ENCODE measurements at regions not wholly inside any gene's neighbourhood (a gene's known extent, or its start where the extent isn't known, plus 50 kb on each side); places are given as distances from the start of the nearest gene placed in this dataset.

DNA sequence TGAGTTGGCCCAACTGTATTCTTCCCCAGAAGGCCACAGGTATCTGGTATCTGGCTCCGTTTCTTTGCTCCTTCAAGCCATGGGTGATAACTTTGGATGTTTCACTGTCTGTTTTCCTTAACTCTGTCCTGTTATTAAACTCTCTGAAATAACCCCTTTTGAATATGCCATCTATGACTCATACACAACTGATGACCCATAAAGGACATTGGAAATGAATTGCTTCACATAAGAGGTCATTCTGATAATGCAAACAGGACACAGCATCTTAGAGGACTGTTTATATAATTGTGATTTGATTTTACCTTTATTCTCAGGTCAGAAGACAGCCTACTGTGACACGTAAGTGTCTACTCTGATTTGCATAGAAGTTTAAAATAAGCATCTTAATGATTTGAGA lies 227.7 kb downstream of the VEGFC start:
- DNase-seq (ENCODE audit: low read depth): no peak
- no peak overlapping the region for H3K4me3 ChIP-seq (ENCODE audit: control insufficient read depth, low read depth, low read length)
- TF ChIP-seq, protein P1, sequence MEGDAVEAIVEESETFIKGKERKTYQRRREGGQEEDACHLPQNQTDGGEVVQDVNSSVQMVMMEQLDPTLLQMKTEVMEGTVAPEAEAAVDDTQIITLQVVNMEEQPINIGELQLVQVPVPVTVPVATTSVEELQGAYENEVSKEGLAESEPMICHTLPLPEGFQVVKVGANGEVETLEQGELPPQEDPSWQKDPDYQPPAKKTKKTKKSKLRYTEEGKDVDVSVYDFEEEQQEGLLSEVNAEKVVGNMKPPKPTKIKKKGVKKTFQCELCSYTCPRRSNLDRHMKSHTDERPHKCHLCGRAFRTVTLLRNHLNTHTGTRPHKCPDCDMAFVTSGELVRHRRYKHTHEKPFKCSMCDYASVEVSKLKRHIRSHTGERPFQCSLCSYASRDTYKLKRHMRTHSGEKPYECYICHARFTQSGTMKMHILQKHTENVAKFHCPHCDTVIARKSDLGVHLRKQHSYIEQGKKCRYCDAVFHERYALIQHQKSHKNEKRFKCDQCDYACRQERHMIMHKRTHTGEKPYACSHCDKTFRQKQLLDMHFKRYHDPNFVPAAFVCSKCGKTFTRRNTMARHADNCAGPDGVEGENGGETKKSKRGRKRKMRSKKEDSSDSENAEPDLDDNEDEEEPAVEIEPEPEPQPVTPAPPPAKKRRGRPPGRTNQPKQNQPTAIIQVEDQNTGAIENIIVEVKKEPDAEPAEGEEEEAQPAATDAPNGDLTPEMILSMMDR (IDR thresholded peaks at IDR 0.05; ENCODE audit: control insufficient read depth, insufficient read depth, low read depth, low read length, missing control alignments): no peak

DNA sequence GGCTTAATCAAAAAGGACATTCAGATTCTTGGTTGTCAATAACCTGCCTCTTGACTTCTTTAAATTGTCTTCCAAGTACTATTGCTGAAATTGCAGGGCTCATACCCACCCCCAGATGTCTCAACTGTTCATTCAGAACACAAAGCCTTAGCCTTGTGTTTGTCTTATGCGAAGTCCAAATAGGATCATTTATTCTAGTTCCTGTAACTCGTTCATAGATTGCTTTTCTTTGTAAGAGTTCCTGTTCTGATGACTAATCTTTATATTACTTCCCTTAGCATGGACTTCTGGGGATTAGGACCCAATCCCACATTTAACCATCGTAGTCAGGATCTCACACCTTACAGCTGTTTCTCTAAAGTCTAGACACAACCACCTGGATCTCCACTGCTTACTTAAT lies 226.0 kb downstream of the VEGFC start:
- TF ChIP-seq, protein P1 (IDR thresholded peaks at IDR 0.05; ENCODE audit: control insufficient read depth, insufficient read depth, low read depth, low read length, missing control alignments): no peak
- no peak for DNase-seq (ENCODE audit: low read depth)
- no peak overlapping the region for H3K4me3 ChIP-seq (ENCODE audit: control insufficient read depth, low read depth, low read length)

DNA sequence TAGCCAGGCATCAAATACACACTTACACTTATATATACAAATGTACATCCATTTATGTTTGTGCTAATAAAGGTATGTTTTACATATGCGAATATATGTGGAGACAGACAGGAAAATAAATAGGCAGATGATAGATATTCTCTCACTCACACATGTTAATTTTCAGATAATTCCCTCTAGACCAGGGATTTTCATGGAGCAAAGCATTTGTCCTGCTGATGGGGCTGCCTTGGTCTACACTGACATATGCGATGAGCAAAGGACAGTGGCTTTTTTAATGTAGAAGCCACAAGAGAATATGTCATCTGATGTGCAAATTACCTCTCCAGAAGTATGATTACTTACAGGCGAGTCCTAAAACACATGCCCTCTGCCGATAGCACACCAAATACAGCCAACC lies 224.5 kb downstream of the VEGFC start:
- no peak for DNase-seq (ENCODE audit: low read depth)
- TF ChIP-seq, protein P1 (IDR thresholded peaks at IDR 0.05; ENCODE audit: control insufficient read depth, insufficient read depth, low read depth, low read length, missing control alignments): no peak

DNA sequence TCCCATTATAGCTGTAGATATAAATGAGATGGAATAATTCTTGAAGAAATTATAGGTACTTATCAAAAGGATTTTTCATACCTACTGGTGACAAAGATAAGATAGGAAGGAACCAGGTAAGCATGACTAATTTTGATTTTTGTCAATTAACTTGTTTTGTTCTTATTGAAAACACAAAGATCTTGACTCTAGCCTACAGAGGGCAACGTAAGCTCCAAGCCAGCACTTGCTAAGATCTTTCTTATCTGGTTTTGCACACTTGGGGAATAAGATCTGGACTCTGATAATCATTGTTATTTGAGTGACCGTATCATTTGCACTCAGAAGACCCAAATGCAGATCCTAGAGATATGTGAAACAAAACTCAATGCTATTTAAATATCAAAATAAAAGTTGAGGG lies 223.4 kb downstream of the VEGFC start:
- no peak overlapping the region for H3K4me3 ChIP-seq (ENCODE audit: control insufficient read depth, low read depth, low read length)
- TF ChIP-seq, protein P1 (IDR thresholded peaks at IDR 0.05; ENCODE audit: control insufficient read depth, insufficient read depth, low read depth, low read length, missing control alignments): peak; percentile 25
- no peak for DNase-seq (ENCODE audit: low read depth)

More for the DNA sequence above, 224.5 kb downstream of the VEGFC start:
- no peak overlapping the region for H3K4me3 ChIP-seq (ENCODE audit: control insufficient read depth, low read depth, low read length)

DNA sequence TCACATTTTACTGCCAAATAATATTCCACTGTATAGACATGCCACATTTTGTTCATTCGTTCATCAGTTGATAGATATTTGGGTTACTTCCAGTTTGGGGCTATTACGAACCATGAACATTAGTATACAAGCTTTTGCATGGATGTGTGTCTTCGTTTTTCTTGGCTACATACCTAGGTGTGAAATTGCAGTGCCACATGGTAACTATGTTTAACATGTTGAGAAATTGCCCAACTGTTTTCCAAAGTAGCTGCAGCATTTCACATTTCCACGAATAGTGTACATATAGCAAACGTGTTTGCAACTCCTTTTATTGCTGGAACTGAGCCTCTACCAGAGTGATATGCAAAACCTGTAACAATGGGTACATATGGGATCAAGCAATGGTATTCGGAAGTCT lies 221.5 kb downstream of the VEGFC start:
- DNase-seq (ENCODE audit: low read depth): no peak
- TF ChIP-seq, protein P1 (IDR thresholded peaks at IDR 0.05; ENCODE audit: control insufficient read depth, insufficient read depth, low read depth, low read length, missing control alignments): no peak
- no peak overlapping the region for H3K4me3 ChIP-seq (ENCODE audit: control insufficient read depth, low read depth, low read length)

DNA sequence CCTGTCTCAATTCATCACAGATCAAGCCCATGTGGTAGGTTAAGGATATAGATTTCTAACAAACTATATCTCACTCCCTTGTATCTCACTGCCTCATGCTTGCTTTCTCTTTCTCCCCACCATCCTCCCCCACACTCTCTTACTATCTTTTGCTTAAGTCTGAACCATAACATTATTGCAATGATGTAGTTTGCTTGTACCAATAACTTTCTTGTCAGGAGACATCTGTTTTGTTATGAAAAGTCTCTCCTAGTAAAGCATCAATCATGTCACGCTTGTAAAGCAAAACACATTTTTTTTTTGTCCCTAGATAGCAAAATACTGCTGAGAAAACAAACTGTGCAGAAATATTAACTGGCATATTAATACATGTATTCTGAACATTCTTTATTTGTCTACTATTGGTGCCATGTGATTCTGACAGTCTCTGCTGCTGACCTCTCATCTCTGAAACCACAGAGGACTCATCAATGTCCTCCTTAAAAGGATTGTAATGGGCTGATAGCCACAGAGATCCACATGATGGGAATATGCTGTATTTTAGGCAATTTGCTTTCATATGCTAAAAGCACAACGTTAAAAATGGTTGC lies 217.5 kb downstream of the VEGFC start:
- no peak for DNase-seq (ENCODE audit: low read depth)
- TF ChIP-seq, protein P1 (IDR thresholded peaks at IDR 0.05; ENCODE audit: control insufficient read depth, insufficient read depth, low read depth, low read length, missing control alignments): no peak

DNA sequence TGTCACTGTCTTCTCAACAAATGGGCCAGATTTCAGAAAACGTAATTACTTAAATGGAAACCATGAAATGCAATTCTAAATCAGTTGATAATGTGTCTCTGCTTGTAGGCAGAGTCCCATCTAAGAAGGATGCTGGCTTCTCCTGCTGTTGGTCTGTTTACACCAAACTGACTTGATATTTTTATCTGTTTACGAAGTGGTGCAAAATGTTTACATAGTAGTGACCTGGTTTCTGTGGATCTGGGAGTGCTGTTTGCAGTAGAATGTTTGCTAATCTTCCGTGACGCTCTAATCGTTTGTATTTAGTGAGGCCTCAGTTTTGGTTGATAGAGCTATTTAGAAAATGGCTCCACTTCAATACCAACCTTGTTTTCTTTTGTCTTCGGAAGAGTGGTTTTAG lies 213.5 kb downstream of the VEGFC start:
- DNase-seq (ENCODE audit: low read depth): no peak
- no peak overlapping the region for H3K4me3 ChIP-seq (ENCODE audit: control insufficient read depth, low read depth, low read length)
- TF ChIP-seq, protein P1 (IDR thresholded peaks at IDR 0.05; ENCODE audit: control insufficient read depth, insufficient read depth, low read depth, low read length, missing control alignments): no peak

More for the DNA sequence above, 217.5 kb downstream of the VEGFC start:
- H3K4me3 ChIP-seq (ENCODE audit: control insufficient read depth, low read depth, low read length): no peak overlapping the region
